Fibroblast of villous mesenchyme (primary cell): ENCODE measurements at regions not wholly inside any gene's neighbourhood (a gene's known extent, or its start where the extent isn't known, plus 50 kb on each side); places are given as distances from the start of the nearest gene placed in this dataset.
"Not testable (repeated sequence)": the region's sequence is repeated elsewhere in the genome, so short reads cannot be mapped to it uniquely, and the experiment has no call there.

ENCODE experiments used
- DNase-seq: peaks from one replicate; pipeline ENCODE4 v3.0.0-alpha.2; 2010; ENCODE audit warnings: low read depth
- H3K4me3 ChIP-seq: 2 replicates; pipeline ENCODE4 v1.5.1; 2011; ENCODE audit warnings: low read depth, mild to moderate bottlenecking, low read length
- TF ChIP-seq, protein P1 (sequence below): IDR thresholded peaks from 2 replicates; pipeline ENCODE4 v1.5.1; 2012; ENCODE audit warnings: low read depth, mild to moderate bottlenecking, low read length; ENCODE audit not compliant: insufficient read depth

DNA sequence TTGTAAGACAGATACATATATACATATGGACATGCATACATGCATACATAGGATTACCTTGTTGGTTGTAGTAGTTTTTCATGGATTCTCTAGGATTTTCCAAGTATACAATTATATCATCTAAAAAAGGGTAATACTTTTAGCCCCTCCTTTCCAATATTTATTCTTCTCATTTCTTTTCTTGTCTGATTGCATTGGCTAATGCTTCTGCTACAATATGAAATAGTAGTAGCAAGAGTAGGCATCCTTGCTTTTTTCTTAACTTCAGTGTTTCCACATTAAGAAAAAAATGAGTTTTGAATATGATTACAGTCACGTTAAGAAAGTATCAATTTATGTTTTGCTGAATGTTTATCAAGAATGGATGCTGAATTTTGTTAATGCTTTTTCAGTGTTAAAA is 58.0 kb downstream of the RBFOX3 start:
- DNase-seq: no peak
- TF ChIP-seq, protein P1, sequence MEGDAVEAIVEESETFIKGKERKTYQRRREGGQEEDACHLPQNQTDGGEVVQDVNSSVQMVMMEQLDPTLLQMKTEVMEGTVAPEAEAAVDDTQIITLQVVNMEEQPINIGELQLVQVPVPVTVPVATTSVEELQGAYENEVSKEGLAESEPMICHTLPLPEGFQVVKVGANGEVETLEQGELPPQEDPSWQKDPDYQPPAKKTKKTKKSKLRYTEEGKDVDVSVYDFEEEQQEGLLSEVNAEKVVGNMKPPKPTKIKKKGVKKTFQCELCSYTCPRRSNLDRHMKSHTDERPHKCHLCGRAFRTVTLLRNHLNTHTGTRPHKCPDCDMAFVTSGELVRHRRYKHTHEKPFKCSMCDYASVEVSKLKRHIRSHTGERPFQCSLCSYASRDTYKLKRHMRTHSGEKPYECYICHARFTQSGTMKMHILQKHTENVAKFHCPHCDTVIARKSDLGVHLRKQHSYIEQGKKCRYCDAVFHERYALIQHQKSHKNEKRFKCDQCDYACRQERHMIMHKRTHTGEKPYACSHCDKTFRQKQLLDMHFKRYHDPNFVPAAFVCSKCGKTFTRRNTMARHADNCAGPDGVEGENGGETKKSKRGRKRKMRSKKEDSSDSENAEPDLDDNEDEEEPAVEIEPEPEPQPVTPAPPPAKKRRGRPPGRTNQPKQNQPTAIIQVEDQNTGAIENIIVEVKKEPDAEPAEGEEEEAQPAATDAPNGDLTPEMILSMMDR: no peak
- no peak overlapping the region for H3K4me3 ChIP-seq

DNA sequence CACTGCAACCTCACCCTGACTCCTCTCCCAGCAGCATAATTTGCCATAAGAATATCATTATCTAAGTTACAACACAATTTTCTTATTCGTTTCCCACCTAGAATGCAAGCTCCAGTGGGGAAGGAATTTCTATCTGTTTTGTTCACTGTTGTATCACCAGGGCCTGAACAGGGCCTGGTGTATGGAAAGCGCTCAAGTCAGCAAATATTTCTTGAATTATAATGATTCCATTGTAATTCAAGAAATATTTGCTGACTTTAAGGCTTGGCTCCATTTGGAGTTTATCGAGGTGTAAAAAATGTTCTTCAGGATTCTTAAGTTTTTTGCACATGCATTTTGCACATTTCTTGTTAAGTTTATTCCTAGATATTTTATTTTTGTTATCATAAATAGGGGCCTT is 58.4 kb downstream of the RBFOX3 start:
- DNase-seq: no peak
- TF ChIP-seq, protein P1: no peak
- no peak overlapping the region for H3K4me3 ChIP-seq

DNA sequence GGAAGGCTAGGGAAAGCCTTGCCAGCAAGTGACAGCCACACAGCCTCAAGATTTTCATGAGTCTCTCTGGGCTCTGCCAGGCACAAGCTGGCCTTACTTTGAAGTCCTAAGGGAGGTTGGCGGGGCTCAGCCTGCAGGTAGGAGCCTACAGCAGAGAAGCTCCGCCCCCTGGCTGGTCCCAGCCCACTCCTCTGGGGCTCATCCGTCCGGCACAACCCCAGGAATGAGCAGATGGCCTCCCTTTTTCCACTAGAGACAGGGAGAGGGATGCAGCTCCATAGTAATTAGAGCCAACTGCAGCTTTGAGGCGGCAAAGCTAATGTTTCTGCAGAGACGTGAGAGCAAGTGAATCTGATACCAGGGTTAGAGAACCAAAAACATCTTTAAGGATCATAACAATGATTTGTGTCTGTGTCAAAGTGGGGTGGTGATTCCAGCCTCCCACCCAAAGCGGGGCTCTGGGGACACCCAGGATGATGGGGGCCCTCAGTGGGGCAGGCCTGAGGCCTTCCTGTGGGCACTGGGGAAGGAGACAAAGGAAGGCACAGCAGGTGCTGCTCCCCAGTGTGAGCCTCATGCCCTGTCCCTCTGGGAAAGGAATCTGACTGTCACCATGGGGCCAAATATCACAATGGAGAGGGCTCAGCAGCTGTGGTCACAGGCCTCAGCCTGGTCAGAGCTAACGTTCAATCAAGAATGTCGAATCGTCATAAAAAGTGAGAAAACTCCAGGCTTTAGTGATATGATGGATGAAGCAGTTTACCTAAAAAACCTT is 61.5 kb downstream of the RBFOX3 start:
- DNase-seq: no peak
- TF ChIP-seq, protein P1: no peak
- no peak overlapping the region for H3K4me3 ChIP-seq

DNA sequence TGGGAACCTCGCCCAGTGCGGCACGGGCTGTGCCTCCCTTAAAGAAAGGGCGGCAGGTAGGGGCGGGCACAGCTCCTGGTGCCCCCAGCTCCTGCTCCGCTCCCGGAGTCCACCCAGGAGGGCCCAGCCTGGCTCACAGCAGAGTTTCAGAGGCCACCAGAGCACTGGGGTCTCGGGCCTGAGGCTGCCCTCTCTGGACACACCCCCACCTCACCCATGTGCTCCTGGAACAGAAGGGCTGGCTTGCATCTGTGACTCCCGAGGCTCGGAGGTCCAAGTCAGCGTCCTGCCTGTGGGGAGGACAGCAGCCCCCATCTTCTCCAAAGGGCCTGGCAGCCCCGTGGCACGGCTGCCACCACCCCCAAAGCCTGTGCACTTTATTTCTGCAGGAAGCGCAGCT is 62.7 kb downstream of the RBFOX3 start:
- no peak overlapping the region for H3K4me3 ChIP-seq
- DNase-seq: no peak
- TF ChIP-seq, protein P1: no peak

DNA sequence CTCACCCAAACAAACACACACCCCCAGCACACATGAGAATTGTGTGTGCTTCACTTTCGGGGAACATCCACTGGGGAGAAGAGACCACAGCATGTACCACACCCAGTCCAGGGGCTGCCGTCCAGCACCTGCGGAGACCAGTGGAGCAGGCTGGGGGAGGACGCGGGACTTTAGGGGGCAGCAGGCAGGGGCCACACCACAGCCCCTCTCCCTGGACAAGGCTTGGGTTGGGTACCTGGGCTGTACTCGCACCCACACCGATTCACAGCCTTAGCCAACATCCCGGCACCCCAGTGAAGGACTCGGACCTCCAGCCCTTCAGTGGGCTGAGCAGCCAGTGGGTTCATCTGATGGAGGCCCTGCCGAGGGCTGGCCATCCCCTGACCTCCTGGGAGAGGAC is 63.3 kb downstream of the RBFOX3 start:
- H3K4me3 ChIP-seq: no peak overlapping the region
- TF ChIP-seq, protein P1: no peak
- DNase-seq: no peak

DNA sequence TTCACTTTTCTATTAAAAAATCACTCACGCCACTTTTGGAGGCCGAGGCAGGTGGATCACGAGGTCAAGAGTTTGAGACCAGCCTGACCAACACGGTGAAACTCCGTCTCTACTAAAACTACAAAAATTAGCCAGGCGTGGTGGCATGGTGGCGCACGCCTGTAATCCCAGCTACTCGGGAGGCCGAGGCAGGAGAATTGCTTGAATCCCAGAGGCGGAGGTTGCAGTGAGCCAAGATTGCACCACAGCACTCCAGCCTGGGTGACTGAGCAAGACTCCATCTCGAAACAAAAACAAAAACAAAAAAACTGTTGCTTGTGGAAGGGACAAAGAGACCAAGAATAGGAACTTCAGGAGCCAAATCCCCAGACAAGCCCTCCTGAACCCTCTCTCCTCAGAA is 63.7 kb downstream of the RBFOX3 start:
- DNase-seq, H3K4me3 ChIP-seq: not testable (repeated sequence)

DNA sequence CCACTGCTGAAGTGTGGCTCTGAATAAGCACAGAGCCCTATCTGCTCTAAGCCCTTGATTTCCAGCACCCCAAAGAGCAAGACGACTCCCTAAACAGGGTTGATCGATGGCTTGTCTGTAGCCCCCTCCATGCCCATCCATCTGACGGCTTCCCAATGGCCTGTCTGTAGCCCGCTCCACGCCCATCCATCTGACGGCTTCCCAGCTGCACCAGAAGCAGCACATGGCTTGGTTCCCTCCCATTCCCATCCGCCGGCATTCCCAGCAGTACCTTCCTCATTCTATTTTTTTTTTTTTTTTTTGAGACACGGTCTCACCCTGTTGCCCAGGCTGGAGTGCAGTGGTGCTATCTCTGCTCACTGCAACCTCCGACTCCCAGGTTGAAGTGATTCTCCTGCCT is 64.5 kb downstream of the RBFOX3 start:
- no peak for DNase-seq
- no peak overlapping the region for H3K4me3 ChIP-seq
- TF ChIP-seq, protein P1: no peak
